ENCODE measurements at regions not wholly inside any gene's neighbourhood (a gene's known extent, or its start where the extent isn't known, plus 50 kb on each side); places are given as distances from the start of the nearest gene placed in this dataset.

GRCh38 chr6:48713612-48714011 is 602.6 kb upstream of the PTCHD4 start:
- TF ChIP-seq POLR2A (IDR thresholded peaks at IDR 0.05) (no peak), CTCF (IDR thresholded peaks at IDR 0.05) (no peak)

GRCh38 chr6:48706310-48706709 is 595.3 kb upstream of the PTCHD4 start:
- no peak for TF ChIP-seq CTCF (IDR thresholded peaks at IDR 0.05)

More at GRCh38 chr6:48713612-48714011, 602.6 kb upstream of the PTCHD4 start:
- 73 to 85% methylated on average over 2 of the region's 2 CpGs for WGBS, 2 donors
- H3K4me3 ChIP-seq, result no peak overlapping the region
- no peaks in the 10 kb centered on the region for H3K27me3 ChIP-seq
- no peaks in the 10 kb centered on the region for H3K36me3 ChIP-seq
- H3K9me3 ChIP-seq, result no peaks in the 10 kb centered on the region
- intact Hi-C loops (cut with DNase I), result no loop called here
- no peaks in the 10 kb centered on the region for H3K4me1 ChIP-seq
- no peak for DNase-seq
- no peak overlapping the region for H3K27ac ChIP-seq

GRCh38 chr6:48701572-48701971 is 590.6 kb upstream of the PTCHD4 start:
- Histone ChIP-seq H3K4me3 (no peak overlapping the region), H3K9me3 (no peaks in the 10 kb centered on the region), H3K27ac (no peak overlapping the region), H3K4me1 (no peaks in the 10 kb centered on the region), H3K27me3 (no peaks in the 10 kb centered on the region), H3K36me3 (no peaks in the 10 kb centered on the region)
- TF ChIP-seq CTCF (IDR thresholded peaks at IDR 0.05), result no peak
- TF ChIP-seq POLR2A (IDR thresholded peaks at IDR 0.05), result no peak
- no peak for DNase-seq
- WGBS, 2 donors, result 87 to 97% methylated on average over 6 to 11 of the region's 15 CpGs
- intact Hi-C loops (cut with DNase I), result no loop called here

More at GRCh38 chr6:48706310-48706709, 595.3 kb upstream of the PTCHD4 start:
- Histone ChIP-seq H3K4me1 (no peaks in the 10 kb centered on the region), H3K9me3 (no peaks in the 10 kb centered on the region), H3K4me3 (no peak overlapping the region), H3K36me3 (no peaks in the 10 kb centered on the region), H3K27me3 (no peaks in the 10 kb centered on the region), H3K27ac (no peak overlapping the region)
- intact Hi-C loops (cut with DNase I), result no loop called here
- DNase-seq, result no peak

- Histone ChIP-seq H3K9me3 (peaks cover 0 to 21% (median 0%) of the 10 kb centered on the region in 3 donors), H3K4me1 (no peaks in the 10 kb centered on the region), H3K27ac (no peak overlapping the region), H3K36me3 (no peaks in the 10 kb centered on the region), H3K27me3 (no peaks in the 10 kb centered on the region), H3K4me3 (no peak overlapping the region)
- TF ChIP-seq CTCF (IDR thresholded peaks at IDR 0.05) (no peak), POLR2A (IDR thresholded peaks at IDR 0.05) (no peak)
- no peak for DNase-seq
- WGBS, 2 donors, result 81 to 84% methylated on average over 3 of the region's 3 CpGs
- intact Hi-C loops (cut with DNase I), result no loop called here
These were observed 584.9 kb upstream of the PTCHD4 start for GRCh38 chr6:48695872-48696271.

- Histone ChIP-seq H3K9me3 (peaks cover 0 to 38% (median 0%) of the 10 kb centered on the region in 3 donors), H3K27ac (no peak overlapping the region), H3K27me3 (no peaks in the 10 kb centered on the region), H3K4me3 (no peak overlapping the region), H3K4me1 (no peaks in the 10 kb centered on the region), H3K36me3 (no peaks in the 10 kb centered on the region)
- intact Hi-C loops (cut with DNase I), result no loop called here
- DNase-seq, result no peak
- WGBS, 2 donors, result 64 to 66% methylated on average over 2 of the region's 2 CpGs
- no peak for TF ChIP-seq CTCF (IDR thresholded peaks at IDR 0.05)
- no peak for TF ChIP-seq POLR2A (IDR thresholded peaks at IDR 0.05)
These were observed 580.4 kb upstream of the PTCHD4 start for GRCh38 chr6:48691420-48691819.
